ENCODE measurements at regions not wholly inside any gene's neighbourhood (a gene's known extent, or its start where the extent isn't known, plus 50 kb on each side); places are given as distances from the start of the nearest gene placed in this dataset.
"Not testable (repeated sequence)": the region's sequence is repeated elsewhere in the genome, so short reads cannot be mapped to it uniquely, and the experiment has no call there.

DNA sequence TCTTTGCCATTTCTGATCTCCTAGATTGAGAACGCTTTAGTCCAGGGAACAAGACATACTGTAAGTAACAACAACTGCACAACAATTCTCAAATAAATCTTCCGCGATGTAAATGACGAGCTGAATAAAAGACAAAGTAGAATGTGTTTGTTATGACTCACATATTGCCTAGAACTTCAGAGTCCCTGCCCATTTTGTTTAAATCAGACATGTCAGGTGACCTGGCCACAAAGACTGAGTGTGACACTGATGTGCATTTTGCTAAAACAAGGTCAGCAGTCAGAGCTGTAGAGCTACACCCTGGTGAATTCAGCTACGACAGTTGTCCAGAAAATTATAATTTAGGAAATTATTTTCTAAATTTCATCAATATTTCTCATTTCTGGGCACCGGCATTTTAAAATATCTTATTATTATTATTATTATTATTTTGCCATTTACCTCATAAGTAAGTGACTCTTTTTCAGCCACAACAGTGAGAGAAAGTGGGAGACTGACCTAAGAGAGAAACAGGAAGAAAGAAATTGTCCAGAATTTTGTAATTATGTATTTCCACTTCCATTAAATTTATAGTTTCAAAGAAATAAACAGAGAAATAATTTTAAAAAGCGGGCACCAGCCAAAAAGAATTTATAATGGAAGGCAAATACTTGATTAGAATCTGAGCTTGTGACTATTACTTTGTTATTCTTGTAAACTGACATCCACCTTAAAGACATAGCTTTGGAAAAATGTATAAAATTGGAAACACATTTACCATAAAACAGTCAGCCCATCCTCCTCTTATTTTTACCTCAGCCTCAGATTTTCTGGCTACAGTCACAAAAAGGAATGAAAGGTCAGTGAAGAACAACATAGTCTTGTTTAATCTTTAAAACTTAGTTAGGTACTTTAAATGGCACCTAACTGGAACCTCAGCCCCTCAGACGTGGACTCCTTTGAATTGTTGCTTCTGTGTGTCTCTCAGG is 157.0 kb upstream of the CITED2 start:
- DNase-seq, result no peak

DNA sequence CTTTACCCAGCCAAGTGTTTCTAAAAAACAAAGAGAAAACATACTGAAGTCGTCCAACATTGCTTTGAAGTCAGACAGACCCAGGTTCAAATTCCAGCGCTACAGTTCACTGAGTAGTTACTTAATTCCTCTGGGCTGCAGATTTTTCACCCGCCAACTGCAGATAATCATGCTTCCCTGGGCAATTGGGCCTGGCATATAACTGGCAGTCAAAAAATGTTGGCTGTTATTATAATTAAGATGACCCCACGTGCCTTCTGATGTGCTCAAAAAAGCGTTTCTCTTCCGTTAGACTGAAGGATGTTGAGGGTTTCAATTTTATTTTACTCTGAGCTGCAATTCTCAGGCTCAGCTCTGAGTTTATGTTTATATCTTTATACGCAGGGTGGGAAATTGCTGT is 156.1 kb upstream of the CITED2 start:
- no peak for DNase-seq

DNA sequence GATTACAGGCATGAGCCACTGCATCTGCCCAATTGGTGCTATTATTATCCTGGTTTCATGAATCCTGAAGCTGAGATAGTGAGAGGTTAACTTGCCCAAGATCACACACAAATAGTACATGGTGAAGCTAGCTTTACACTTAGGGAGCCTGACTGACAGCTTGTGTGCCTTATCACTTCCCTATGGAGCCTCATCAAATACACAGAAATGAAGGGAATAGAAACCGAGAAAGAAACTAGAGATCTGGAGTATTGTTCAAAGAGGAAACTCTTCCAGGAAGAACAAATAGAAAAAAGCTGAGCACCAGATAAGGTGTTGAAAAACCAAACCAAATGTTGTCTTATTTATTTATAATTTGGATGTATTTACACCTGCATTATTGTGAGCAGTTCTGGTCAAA is 155.0 kb upstream of the CITED2 start:
- DNase-seq, result no peak

DNA sequence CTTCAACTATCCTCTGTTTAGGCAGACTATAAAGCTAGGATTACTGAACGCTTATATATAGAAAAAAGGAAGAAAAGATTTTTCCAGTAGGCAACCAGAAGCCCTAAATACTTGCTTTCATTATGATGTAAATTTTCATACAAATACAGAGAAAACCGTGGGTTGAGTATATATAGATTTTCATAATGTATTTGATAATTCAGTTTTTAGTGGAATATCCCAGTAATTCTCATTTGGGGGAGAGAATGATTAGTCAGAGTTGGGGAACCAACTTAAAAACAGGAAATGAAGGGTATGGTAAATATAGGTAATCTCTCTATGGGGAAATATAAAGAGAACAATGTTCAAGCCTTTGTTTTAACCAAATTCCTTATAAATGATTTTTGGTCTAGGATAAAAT is 154.0 kb upstream of the CITED2 start:
- no peak for DNase-seq

DNA sequence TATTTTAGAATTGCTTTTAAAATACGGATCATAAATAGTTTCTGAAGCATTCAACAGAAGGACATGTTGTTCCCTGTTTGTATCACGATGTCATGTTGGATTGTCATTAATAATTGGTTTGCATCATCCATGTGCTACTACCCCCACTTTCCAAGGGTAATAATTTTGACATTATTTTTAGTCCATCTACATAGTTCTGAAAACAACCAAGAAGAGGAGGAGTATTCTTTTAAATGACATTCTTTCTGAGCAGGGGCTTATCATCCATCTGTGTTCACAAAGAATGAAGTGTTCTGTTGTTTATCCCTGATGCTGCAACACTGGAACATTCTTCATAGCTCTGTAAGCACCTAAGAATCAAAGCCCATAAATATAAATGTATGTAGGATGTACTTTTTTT is 151.0 kb upstream of the CITED2 start:
- no peak for DNase-seq

DNA sequence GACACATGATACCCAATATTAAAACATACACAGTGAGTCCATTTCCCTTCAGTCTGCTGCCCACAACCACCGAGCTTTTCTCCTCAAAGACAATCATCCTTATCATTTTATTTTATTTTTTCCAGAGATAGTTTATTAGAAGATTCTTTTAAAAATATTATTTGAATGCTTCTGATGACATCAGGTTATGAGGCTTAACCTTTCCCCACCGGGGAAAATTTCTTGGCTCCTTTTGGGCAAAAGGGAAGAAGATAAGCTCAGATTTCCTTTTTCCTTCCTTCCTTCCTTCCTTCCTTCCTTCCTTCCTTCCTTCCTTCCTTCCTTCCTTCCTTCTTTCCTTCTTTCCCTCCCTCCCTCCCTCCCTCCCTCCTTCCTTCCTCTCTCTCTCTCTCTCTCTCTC is 149.5 kb upstream of the CITED2 start:
- DNase-seq, result no peak

DNA sequence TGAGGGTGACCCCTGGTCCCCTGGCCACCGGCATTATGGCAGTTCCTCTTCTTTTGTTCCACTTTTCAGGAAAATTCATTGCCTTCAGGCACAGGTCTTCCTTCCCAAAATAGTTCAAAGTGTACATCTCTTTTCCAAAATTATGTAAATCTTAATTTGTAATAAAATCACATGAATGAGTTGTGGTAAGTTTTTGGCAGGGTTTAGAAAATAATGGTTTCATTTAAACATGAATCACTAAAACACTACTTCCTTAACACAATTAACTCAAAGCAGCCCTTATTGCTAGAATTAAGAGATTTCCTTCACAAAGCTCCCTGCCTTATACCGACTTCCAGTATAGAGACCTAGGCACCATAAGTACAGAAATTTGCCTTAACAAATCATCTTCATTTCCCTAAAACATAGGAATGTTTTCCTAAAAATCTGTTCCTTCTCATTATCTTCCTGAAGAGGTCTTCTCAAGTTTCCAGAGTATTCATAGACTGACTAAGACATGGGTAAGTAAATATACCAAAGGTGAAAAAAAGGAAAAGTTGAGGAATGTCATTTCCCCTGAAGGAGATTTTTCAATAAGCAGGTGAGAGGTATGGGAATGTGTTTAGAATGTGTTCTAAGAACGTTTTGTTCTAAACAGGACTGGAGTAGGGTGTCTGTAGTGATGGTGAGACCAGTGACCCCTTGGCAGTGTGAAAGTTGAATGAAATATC is 148.2 kb upstream of the CITED2 start:
- DNase-seq, result no peak

DNA sequence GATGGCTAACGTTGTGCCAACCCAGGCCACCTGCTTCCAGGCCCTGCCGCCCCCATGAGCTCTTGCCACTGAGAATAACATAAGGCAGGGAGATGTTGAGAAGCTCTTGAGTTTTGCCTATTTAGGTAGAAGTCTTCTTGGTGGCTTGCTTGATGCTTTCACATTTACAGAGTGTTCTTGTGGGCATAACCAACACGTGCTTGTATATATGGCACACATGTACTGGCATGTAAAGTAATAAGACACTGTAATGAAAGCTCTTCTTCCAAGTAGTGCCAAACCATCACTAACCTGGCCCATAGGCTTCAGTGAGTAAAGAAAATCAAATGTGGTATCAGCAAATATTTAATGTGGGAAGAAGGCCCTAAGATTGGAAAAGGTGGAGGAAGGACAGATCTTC is 146.9 kb upstream of the CITED2 start:
- DNase-seq, result no peak

DNA sequence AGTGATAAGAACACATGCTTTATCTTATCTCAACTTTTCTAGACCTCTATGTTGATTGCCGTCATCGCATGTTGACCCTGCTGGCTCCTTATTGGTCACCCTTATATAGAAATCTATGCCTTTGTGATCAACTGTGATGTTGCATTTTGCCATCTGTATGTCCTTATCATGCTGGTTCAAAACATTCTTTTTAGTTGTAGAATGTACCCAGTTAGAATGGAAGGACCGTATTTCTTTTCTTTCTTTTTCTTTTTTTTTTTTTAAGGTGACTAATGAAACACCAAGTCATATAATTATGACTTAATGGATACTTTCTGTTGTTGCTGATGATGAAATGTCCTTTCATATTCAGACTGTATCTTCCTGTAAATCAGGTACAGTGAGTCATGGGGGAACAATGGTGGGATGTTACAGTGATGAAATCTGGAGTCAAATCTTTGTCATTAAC is 145.9 kb upstream of the CITED2 start:
- no peak for DNase-seq

DNA sequence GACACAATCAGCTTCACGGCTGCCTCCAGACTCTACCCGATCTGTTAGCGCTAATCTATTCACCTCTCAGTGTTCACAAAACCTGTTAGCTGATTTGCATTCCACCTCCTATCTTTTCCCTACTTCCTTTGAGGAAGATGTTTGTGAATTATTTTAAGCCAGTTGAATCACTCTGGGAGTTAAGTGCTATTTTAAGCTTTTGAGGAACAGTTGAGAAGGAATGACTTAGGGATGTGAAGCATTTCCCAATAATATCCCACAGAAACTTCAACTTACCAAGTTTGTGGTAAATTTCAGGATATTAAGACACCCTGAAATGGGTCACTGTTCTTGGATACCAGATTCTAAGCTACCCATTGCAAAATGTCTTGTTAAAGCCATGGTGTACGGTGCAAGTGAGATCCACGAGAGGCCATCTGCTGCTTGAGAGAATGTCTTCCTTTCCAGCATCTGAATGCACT is 145.2 kb upstream of the CITED2 start:
- DNase-seq, result no peak

DNA sequence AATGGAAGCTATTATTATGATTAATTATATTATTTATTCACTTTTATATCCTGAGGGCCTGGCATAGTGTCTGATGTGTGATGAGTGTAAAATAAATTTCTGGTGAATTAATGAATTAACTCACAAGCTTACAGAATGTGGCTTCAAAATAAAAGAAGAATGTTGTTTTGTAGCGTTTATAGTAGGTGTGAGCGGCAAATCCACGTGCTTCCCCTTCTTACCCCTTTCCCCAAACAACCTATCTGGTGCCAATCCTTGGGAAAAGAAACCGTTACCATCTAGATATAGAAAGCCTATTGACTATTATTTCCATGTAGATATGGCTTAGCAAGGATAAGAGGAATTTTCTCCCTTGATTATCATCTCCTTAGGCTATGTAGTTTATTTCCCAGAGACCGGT is 144.6 kb upstream of the CITED2 start:
- DNase-seq, result no peak

DNA sequence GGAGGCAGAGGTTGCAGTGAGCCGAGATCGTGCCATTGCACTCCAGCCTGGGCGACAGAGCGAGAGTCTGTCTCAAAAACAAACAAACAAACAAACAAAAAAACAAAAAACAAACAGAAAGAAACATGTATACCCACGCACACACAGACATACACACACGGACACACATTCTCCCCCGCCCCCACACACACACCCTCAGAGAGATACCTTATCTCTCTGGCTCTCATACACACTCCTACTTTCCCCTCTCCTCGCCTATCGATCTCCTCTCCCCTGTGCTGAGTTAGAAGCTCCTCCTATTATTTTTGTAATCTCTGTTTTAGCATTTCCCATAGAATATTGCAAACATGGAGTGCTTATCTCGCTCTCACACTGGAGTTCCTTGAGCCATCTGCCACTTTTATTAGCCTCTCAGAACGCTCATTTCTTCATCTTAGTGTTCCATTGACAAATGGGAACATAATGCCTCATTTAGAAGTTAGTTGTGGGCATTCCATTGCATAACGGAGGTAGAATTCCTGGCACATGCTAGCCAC is 144.2 kb upstream of the CITED2 start:
- no peak for DNase-seq

DNA sequence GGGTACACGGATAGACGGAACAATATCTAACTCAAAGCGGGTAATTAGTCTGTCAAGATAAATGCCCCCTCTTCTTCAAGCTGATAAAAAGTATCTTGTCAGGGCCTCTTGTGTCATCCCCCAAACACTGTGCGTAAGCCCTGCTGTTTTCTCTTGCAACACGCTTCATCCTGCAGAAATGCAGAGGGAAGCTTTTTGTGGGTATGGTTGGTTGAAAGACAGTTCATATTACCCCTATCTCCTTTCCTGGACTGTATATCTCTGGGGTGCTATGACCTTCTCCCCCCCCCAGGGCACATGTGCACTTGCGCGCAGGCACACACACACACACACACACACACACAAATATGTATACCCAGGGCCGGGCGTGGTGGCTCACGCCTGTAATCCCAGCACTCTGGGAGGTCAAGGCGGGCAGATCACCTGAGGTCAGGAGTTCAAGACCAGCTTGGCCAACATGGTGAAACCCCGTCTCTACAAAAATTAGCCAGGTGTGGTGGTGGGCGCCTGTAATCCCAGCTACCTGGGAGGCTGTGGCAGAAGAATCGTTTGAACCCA is 143.6 kb upstream of the CITED2 start:
- DNase-seq, result not testable (repeated sequence)

DNA sequence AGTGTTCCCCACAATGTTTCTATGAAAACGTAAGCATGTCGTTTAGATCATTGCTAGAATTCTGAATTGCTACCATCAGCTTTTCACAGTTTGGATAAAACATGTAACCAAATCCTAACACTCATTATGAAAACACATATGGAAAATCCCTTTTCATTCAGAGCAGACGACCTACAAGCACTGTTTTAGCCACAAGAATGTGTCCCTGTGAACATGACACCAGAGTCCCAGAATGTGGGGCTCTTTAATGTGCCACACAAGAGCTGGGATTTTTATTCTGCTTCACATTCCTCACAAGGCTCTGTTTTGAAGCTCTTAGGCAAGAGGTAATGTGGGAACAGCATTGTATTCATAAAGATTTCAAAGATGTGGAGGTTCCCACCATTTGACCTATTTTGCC is 141.1 kb upstream of the CITED2 start:
- no peak for DNase-seq

DNA sequence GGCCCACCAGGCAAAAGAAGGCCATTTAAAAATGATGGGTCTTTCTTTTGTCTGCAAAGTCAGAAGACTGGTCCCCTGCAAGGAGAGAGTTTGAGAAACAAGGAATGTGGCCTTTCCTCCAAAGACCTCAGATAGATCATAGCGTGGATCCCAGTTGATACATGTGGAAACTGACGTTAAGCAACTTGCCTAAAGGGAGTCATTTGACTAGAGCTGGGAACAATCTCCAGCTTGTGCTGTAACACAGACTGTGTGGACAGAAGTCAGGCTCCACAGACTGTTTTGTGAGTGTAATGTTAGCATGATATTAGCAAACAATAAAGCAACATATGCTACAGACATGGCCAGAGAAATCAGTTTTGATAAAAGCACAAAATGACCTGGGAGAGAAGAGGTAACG is 140.4 kb upstream of the CITED2 start:
- DNase-seq, result no peak

DNA sequence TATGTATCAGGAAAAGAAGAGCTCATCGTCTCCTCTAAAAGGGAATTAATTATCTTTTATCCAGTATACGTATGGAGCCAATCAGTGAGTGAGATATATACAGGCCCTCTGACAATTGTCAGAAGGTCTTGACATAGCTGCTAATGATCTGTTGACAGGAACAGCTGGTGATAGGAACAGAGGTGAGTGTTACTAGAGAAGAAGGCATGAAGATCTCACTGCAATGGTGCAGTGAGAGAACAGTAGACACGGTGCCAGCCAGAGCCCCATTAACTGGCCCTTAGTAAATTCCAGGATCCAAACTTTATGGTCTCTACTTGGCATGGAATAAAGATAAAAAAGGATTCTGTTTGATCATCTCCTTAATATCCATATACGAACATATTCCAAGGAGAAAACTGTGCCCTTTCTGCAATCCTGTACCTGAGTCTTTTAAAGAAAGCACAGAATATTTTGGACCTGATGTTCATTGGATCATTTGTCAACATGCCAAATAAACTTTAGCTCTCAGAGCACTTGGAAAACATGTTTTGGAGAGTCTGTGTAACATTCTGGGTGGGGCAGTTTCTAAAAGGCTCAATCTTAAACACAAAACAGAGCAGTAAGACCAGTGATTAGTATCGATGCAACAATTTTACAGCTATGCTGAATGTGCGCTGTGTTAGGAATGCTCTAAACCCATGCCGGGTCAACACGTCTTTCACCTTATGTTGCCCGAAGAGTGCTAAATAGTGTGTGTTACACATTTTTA is 135.8 kb upstream of the CITED2 start:
- no peak for DNase-seq

DNA sequence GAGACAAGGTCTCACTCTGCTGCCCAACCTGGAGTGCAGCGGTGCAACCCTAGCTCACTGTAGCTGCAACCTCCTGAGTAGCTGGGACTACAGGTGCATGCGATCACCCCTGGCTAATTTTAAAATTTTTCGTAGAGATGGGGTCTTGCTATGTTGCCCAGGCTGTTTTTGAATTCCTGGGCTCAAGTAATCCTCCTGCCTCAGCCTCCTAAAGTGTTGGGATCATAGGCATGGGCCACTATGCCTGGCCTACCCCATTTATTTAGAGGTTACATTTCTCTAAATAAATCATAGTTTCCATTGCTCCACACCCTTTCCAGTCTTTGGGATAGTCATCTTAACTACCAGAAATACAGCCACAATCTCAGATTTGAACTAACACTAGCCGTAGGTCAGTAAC is 134.7 kb upstream of the CITED2 start:
- DNase-seq, result no peak

DNA sequence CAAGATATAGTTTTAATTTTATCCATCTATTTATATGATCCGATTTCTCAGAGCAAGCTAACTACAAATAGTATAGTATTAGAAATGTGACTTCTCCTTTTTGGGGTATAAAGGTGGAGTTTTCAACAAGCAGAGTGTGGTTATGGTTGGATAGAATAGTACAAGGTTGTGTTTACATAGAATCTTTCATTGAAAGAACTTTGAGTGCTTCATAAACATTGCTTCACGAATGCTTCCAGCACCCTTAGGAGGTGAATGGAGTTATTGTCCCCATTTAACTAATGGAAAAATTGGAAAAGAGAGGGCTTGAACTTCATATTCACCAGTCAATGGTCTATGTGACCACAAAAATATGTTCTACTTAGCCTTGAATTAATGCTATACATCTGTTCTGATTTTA is 134.1 kb upstream of the CITED2 start:
- DNase-seq, result no peak

DNA sequence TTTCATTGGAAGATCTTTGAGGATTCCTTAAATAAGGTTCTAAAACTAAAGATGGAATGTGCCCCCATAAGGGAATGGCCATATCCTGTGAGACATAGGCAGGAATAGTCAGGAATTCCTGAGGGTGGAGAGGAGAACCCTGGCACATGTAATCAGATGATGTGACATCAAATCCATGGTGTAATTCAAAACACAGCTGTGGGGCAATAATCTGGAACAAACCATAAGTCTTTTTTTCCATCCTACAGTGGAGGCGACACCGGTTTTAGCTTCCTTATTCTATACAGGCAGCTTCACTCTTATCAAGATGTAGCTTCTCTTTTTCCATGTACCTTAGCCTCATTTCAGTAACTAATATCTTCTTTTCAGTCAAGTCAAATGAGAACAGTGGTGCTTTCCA is 133.6 kb upstream of the CITED2 start:
- DNase-seq, result no peak

DNA sequence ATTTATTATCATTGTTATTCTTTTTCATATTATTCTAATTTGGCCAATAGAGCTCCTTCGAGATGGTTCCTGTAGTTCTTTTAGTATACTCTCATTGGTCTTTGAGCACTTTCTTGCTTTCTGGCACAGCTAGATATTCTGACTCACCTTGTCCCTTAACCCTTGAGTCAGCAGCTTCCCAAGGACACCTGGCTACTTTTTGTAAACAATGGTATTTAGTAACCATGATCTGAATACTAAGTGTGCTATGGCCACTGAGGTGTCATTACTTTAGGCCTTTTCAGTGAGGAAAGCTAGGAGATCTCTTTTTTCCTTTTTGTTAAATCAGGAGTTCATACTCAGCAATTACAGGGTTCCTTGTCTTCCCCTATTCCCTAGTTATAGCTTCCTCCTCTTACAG is 126.5 kb upstream of the CITED2 start:
- no peak for DNase-seq

DNA sequence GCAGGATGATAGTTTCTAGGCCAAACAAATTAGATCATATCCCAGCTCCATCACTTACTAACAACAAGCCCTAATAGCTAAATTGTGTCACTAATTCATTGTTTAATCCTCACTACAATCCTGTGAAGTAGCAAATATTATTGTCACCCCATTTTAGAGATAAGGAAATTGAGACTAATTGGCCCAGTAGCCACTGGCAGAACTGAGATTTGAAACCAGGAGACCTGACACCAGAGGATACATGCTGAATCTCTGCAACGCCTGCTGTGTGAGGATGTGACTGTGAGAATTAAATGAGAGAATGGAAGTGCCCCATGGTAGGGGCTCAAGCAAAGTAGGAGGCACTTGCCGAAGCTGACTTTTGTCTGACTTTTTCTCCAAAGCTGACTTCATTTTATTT is 124.3 kb upstream of the CITED2 start:
- no peak for DNase-seq

DNA sequence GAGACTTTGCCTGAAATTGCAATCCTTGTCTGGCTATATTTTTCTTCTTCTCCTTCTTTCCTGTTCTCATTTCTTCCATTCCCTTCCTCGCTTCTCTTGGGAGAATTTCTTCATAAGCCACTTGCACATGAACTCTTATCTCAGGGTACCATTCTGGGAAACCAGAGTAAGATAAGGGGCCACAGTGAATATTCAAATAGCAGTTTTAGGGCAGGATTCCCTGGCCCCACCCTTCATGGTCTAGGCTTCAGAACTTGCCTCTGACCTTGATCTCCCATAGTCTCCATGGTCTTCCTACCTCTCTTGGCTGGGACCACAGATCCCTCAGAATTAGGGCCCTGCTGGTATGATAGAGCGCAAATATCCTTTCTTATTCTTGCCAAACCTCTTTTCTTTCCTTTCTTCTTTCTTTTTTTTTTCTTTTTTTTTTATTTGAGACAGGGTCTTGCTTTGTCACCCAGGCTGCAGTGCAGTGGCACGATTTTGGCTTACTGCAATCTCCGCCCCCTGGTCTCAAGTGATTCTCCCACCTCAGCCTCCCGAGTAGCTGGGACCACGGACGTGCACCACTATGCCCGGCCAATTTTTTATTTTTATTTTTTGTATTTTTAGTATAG is 123.0 kb upstream of the CITED2 start:
- no peak for DNase-seq

Data from right forelimb (tissue), 1 donor.